ENCODE measurements at regions not wholly inside any gene's neighbourhood (a gene's known extent, or its start where the extent isn't known, plus 50 kb on each side); places are given as distances from the start of the nearest gene placed in this dataset.

GRCh38 chr12:60265741-60266140 is 669.9 kb downstream of the SLC16A7 start:
- no peaks in the 10 kb centered on the region for H3K27me3 Mint-ChIP-seq
- H3K27ac Mint-ChIP-seq = no peak overlapping the region
- H3K4me3 Mint-ChIP-seq = no peak overlapping the region
- H3K4me1 Mint-ChIP-seq (ENCODE audit: low read depth) = no peaks in the 10 kb centered on the region
- H3K36me3 Mint-ChIP-seq (ENCODE audit: low read depth) = no peaks in the 10 kb centered on the region
- H3K9me3 Mint-ChIP-seq = peaks cover under 1% of the 10 kb centered on the region

- Mint-ChIP-seq H3K4me3 (no peak overlapping the region), H3K27ac (no peak overlapping the region)
These were observed 670.6 kb downstream of the SLC16A7 start for GRCh38 chr12:60266381-60266852.

DNA sequence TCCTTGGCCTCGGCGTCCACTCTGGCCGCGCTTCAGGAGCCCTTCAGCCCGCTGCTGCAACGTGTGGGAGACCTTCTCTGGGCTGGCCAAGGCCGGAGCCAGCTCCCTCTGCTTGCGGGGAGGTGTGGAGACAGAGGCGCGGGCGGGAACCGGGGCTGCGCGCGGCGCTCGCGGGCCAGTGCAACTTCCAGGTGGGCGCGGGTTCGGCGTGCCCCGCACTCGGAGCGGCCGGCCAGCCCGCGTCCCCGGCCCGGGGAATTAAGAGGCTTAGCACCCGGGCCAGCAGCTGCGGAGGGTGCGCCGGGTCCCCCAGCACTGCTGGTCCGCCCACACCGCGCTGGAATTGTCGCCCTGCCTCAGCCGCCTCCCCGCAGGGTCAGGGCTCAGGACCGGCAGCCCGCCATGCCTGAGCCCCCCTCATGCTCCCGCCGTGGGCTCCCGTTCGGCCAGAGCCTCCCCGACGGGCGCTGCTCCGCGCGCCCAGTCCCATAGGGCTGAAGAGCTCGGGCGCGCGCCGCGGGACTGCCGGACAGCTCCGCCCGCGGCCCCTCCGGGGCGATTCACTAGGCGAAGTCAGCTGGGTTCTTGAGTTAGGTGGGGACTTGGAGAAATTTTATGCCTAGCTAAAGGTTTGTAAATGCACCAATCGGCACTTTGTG is 673.9 kb downstream of the SLC16A7 start:
- Mint-ChIP-seq H3K36me3 (ENCODE audit: low read depth) (no peaks in the 10 kb centered on the region), H3K27ac (no peak overlapping the region), H3K27me3 (no peaks in the 10 kb centered on the region), H3K9me3 (peaks cover 15% of the 10 kb centered on the region), H3K4me1 (ENCODE audit: low read depth) (no peaks in the 10 kb centered on the region), H3K4me3 (no peak overlapping the region)

More at GRCh38 chr12:60266381-60266852, 670.6 kb downstream of the SLC16A7 start:
- Mint-ChIP-seq H3K27me3 (no peaks in the 10 kb centered on the region), H3K9me3 (peaks cover 7% of the 10 kb centered on the region), H3K4me1 (ENCODE audit: low read depth) (no peaks in the 10 kb centered on the region), H3K36me3 (ENCODE audit: low read depth) (no peaks in the 10 kb centered on the region)

GRCh38 chr12:60271816-60272215 is 676.0 kb downstream of the SLC16A7 start:
- Mint-ChIP-seq H3K4me3 (no peak overlapping the region), H3K9me3 (peaks cover 15% of the 10 kb centered on the region), H3K36me3 (ENCODE audit: low read depth) (no peaks in the 10 kb centered on the region), H3K27ac (no peak overlapping the region), H3K4me1 (ENCODE audit: low read depth) (no peaks in the 10 kb centered on the region), H3K27me3 (no peaks in the 10 kb centered on the region)

- Mint-ChIP-seq H3K36me3 (ENCODE audit: low read depth) (no peaks in the 10 kb centered on the region), H3K9me3 (peaks cover 3% of the 10 kb centered on the region), H3K4me3 (no peak overlapping the region)
These were observed 682.4 kb downstream of the SLC16A7 start for GRCh38 chr12:60278209-60278608.

GRCh38 chr12:60279221-60279620 is 683.4 kb downstream of the SLC16A7 start:
- Mint-ChIP-seq H3K36me3 (ENCODE audit: low read depth) (no peaks in the 10 kb centered on the region), H3K27me3 (no peaks in the 10 kb centered on the region), H3K4me1 (ENCODE audit: low read depth) (no peaks in the 10 kb centered on the region), H3K9me3 (no peaks in the 10 kb centered on the region), H3K27ac (no peak overlapping the region), H3K4me3 (no peak overlapping the region)

More at GRCh38 chr12:60278209-60278608, 682.4 kb downstream of the SLC16A7 start:
- Mint-ChIP-seq H3K27ac (no peak overlapping the region), H3K27me3 (no peaks in the 10 kb centered on the region), H3K4me1 (ENCODE audit: low read depth) (no peaks in the 10 kb centered on the region)

DNA sequence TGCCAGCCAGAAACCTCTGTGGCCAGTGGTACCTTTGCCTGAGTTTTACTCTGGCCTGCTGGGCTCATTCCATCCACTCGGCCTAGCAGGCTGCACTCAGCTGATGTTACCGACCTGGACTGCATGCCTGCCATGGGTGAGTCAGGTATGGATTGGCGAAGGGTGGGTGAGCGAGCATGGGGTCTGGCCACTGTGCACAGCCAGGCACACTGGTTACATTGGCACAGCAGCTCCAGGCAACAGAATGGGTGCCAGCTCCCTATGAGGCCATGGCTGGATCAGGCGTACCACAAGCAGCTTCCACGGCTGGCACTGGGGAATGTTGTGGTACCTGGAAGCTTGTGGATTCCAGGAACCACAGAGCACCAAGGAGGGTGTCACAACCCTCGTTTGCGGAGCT is 685.7 kb downstream of the SLC16A7 start:
- no peak overlapping the region for H3K27ac Mint-ChIP-seq
- H3K4me1 Mint-ChIP-seq (ENCODE audit: low read depth) = no peaks in the 10 kb centered on the region
- no peaks in the 10 kb centered on the region for H3K36me3 Mint-ChIP-seq (ENCODE audit: low read depth)
- no peak overlapping the region for H3K4me3 Mint-ChIP-seq
- no peaks in the 10 kb centered on the region for H3K9me3 Mint-ChIP-seq
- no peaks in the 10 kb centered on the region for H3K27me3 Mint-ChIP-seq

DNA sequence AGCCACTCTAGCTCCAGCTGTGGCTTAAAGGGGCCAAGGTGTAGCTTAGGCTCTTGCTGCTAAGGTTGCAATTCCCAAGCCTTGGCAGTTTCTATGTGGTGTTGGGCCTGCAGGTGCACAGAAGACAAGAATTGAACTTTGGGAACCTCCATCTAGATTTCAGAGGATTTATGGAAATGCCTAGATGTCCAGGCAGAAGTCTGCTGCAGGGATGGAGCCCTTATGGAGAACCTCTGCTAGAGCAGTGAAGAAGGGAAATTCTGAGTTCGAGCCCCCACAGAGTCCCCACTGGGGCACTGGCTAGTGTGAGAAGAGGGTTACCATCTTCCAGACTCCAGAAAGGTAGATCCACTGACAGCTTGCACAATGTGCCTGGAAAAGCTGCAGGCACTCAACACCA is 694.7 kb downstream of the SLC16A7 start:
- no peaks in the 10 kb centered on the region for H3K27me3 Mint-ChIP-seq
- peaks cover 23% of the 10 kb centered on the region for H3K9me3 Mint-ChIP-seq
- no peak overlapping the region for H3K4me3 Mint-ChIP-seq
- H3K36me3 Mint-ChIP-seq (ENCODE audit: low read depth) = no peaks in the 10 kb centered on the region
- H3K4me1 Mint-ChIP-seq (ENCODE audit: low read depth) = no peaks in the 10 kb centered on the region
- no peak overlapping the region for H3K27ac Mint-ChIP-seq

- Mint-ChIP-seq H3K4me3 (no peak overlapping the region), H3K27ac (no peak overlapping the region), H3K27me3 (no peaks in the 10 kb centered on the region), H3K4me1 (ENCODE audit: low read depth) (no peaks in the 10 kb centered on the region), H3K36me3 (ENCODE audit: low read depth) (no peaks in the 10 kb centered on the region), H3K9me3 (peaks cover 3% of the 10 kb centered on the region)
These were observed 712.6 kb downstream of the SLC16A7 start for GRCh38 chr12:60308366-60308991.

- Mint-ChIP-seq H3K36me3 (ENCODE audit: low read depth) (no peaks in the 10 kb centered on the region), H3K4me1 (ENCODE audit: low read depth) (no peaks in the 10 kb centered on the region), H3K9me3 (no peaks in the 10 kb centered on the region), H3K27ac (no peak overlapping the region), H3K27me3 (no peaks in the 10 kb centered on the region), H3K4me3 (no peak overlapping the region)
These were observed 716.1 kb downstream of the SLC16A7 start for GRCh38 chr12:60311940-60312339.

DNA sequence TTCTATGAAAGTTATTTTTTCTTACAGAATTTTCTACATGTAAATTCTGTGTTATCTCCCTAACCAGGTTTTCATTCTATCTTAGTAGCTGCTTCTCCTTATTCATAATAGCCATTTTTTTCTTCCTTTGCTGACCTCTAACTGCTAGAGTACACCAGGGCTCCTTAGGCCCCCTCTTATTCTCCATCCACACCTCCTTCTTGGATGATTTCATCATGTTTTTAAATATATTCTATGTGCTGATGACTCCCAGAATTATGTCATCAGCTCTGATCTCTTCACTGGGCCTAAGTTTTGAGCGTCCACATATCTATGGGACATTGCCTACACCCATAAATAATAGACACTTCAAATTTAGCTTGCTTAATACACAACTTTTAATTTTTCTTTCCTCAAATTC is 721.5 kb downstream of the SLC16A7 start:
- Mint-ChIP-seq H3K4me3 (no peak overlapping the region), H3K27me3 (no peaks in the 10 kb centered on the region), H3K4me1 (ENCODE audit: low read depth) (no peaks in the 10 kb centered on the region), H3K27ac (no peak overlapping the region), H3K36me3 (ENCODE audit: low read depth) (no peaks in the 10 kb centered on the region), H3K9me3 (no peaks in the 10 kb centered on the region)

DNA sequence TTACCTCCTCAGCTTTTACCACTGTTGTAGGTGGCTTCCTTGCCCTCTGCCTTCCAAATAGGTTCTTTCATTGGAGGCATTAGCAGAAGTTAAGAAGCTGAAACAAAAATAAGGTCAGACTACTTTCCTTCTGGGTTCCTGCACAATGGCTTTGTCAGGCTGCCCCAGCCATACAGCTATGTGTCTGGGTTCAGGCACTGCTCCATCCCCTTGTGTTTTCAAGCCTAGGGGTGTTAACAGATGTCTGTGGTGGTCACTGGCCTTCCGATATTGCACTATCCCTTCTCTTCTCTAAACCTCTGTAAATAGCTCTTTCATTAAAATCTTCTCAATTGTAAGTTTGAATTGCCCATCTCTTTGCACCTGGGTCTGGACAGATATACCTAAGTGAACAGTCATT is 728.9 kb downstream of the SLC16A7 start:
- H3K27ac Mint-ChIP-seq = no peak overlapping the region
- H3K4me1 Mint-ChIP-seq (ENCODE audit: low read depth) = no peaks in the 10 kb centered on the region
- H3K4me3 Mint-ChIP-seq = no peak overlapping the region
- H3K36me3 Mint-ChIP-seq (ENCODE audit: low read depth) = no peaks in the 10 kb centered on the region
- H3K27me3 Mint-ChIP-seq = no peaks in the 10 kb centered on the region
- H3K9me3 Mint-ChIP-seq = peaks cover 4% of the 10 kb centered on the region

GRCh38 chr12:60333461-60333860 is 737.6 kb downstream of the SLC16A7 start:
- peaks cover 9% of the 10 kb centered on the region for H3K9me3 Mint-ChIP-seq
- H3K4me3 Mint-ChIP-seq = no peak overlapping the region
- no peaks in the 10 kb centered on the region for H3K36me3 Mint-ChIP-seq (ENCODE audit: low read depth)
- H3K27me3 Mint-ChIP-seq = no peaks in the 10 kb centered on the region
- H3K27ac Mint-ChIP-seq = no peak overlapping the region
- H3K4me1 Mint-ChIP-seq (ENCODE audit: low read depth) = no peaks in the 10 kb centered on the region

GRCh38 chr12:60335745-60336144 is 739.9 kb downstream of the SLC16A7 start:
- H3K4me1 Mint-ChIP-seq (ENCODE audit: low read depth) = no peaks in the 10 kb centered on the region
- H3K9me3 Mint-ChIP-seq = peaks cover 9% of the 10 kb centered on the region
- H3K27me3 Mint-ChIP-seq = no peaks in the 10 kb centered on the region
- H3K27ac Mint-ChIP-seq = no peak overlapping the region
- no peak overlapping the region for H3K4me3 Mint-ChIP-seq
- H3K36me3 Mint-ChIP-seq (ENCODE audit: low read depth) = no peaks in the 10 kb centered on the region

GRCh38 chr12:60337839-60338549 is 742.2 kb downstream of the SLC16A7 start:
- H3K9me3 Mint-ChIP-seq = peaks cover 9% of the 10 kb centered on the region
- H3K27ac Mint-ChIP-seq = no peak overlapping the region
- H3K27me3 Mint-ChIP-seq = no peaks in the 10 kb centered on the region
- H3K36me3 Mint-ChIP-seq (ENCODE audit: low read depth) = no peaks in the 10 kb centered on the region
- H3K4me1 Mint-ChIP-seq (ENCODE audit: low read depth) = no peaks in the 10 kb centered on the region
- H3K4me3 Mint-ChIP-seq = no peak overlapping the region
